ENCODE measurements at regions not wholly inside any gene's neighbourhood (a gene's known extent, or its start where the extent isn't known, plus 50 kb on each side); places are given as distances from the start of the nearest gene placed in this dataset.

DNA sequence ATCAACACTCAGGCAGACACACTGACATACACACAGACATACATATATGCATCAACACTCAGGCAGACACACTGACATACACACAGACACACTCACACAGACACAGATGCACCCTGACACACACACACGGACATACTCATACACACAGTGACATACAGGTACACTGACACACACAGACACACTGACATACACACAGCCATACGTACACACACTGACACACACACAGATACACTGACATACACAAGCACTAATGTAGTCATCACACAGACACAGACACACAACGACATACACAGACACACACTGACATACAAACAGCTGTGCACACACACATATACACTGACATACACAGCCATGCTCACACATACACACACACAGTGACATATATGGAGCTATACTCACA is 131.0 kb upstream of the CSF3R start:
- TF ChIP-seq POLR2AphosphoS5 (IDR thresholded peaks at IDR 0.05; ENCODE audit: low read depth, low read length) (no peak), POLR2A (IDR thresholded peaks at IDR 0.05; ENCODE audit: low read depth, low read length) (no peak), TAF1 (IDR thresholded peaks at IDR 0.05; ENCODE audit: borderline replicate concordance, low read depth, low read length) (no peak)
